T-cell (primary cell): ENCODE measurements at regions not wholly inside any gene's neighbourhood (a gene's known extent, or its start where the extent isn't known, plus 50 kb on each side); places are given as distances from the start of the nearest gene placed in this dataset.

Experiments used
- ATAC-seq, 4 experiments: fragments of 200-7000 bp in 3 of 4; fragments of 150-1000 bp in 1 of 4; cut with Tn5 transposase; replicated peaks in 1 of 4; 1 replicate in 3 of 4; 2 replicates in 1 of 4; pipeline ENCODE4 v1.10.0; 2021; ENCODE audit warnings: moderate library complexity in 3 of 4, mild to moderate bottlenecking in 2 of 4, moderate number of reproducible peaks in 1 of 4
- CTCF ChIA-PET, 2 donors: fragments of 300-600 bp; sonication (Branson Sonifier 250); formaldehyde crosslinking; loops; one replicate each; lab custom pipeline; 2022; ENCODE audit warnings: antibody characterized with exemption in 2 of 2; lab: Charles Lee
- POLR2A ChIA-PET, 2 donors: fragments of 300-600 bp; sonication (Branson Sonifier 250); formaldehyde crosslinking; loops; one replicate each; lab custom pipeline; 2022; ENCODE audit warnings: antibody characterized with exemption in 2 of 2; lab: Charles Lee
- DNase-seq, 35 experiments: peaks; one replicate each; pipeline versions ENCODE4 v3.0.0 to v3.0.0-alpha.2; 2013 to 2023
- H3K27ac ChIP-seq: one replicate; pipeline ENCODE4 v1.5.1; 2013; ENCODE audit warnings: low read length
- H3K27me3 ChIP-seq, 2 experiments: replicated peaks in 1 of 2; 1 replicate in 1 of 2; 2 replicates in 1 of 2; pipeline versions ENCODE4 v1.6.1 to v1.7.0; 2013; ENCODE audit warnings: low read length in 1 of 2, mixed read lengths in 1 of 2; ENCODE audit not compliant: control insufficient read depth in 2 of 2, insufficient read depth in 2 of 2; ENCODE audit errors: extremely low read depth in 1 of 2
- H3K36me3 ChIP-seq, 2 donors: 1 replicate in 1 of 2; 2 replicates in 1 of 2; pipeline versions ENCODE4 v1.6.1 to v1.7.0; 2013; ENCODE audit warnings: low read length in 1 of 2; ENCODE audit not compliant: control insufficient read depth in 2 of 2, insufficient read depth in 1 of 2; ENCODE audit errors: extremely low read depth in 1 of 2
- H3K4me1 ChIP-seq, 2 experiments: 1 replicate in 1 of 2; 2 replicates in 1 of 2; pipeline versions ENCODE4 v1.6.1 to v1.7.0; 2013; ENCODE audit warnings: low read length in 2 of 2, mixed read lengths in 1 of 2; ENCODE audit not compliant: insufficient read depth in 2 of 2, control insufficient read depth in 1 of 2; ENCODE audit errors: extremely low read depth in 1 of 2
- H3K4me3 ChIP-seq, 2 donors: 1 replicate in 1 of 2; 2 replicates in 1 of 2; pipeline versions ENCODE4 v1.5.1 to v1.7.0; 2013; ENCODE audit warnings: mild to moderate bottlenecking in 2 of 2, low read length in 1 of 2, moderate library complexity in 1 of 2; ENCODE audit not compliant: control insufficient read depth in 1 of 2; ENCODE audit errors: extremely low read depth in 1 of 2
- H3K9me3 ChIP-seq: 2 replicates; pipeline ENCODE4 v1.7.0; 2013
- H3K27ac Mint-ChIP-seq, 2 donors: one replicate each; pipeline ENCODE4 v1.8.0; 2020 to 2021; ENCODE audit warnings: mild to moderate bottlenecking in 2 of 2, mixed read lengths in 2 of 2
- H3K27me3 Mint-ChIP-seq, 2 donors: one replicate each; pipeline ENCODE4 v1.8.0; 2021 to 2022; ENCODE audit warnings: mixed read lengths in 2 of 2
- H3K36me3 Mint-ChIP-seq: one replicate; pipeline ENCODE4 v1.8.0; 2021; ENCODE audit warnings: mixed read lengths
- H3K4me1 Mint-ChIP-seq, 3 donors: one replicate each; pipeline ENCODE4 v1.8.0; 2020 to 2022; ENCODE audit warnings: mixed read lengths in 3 of 3, mild to moderate bottlenecking in 1 of 3
- H3K4me3 Mint-ChIP-seq, 3 donors: one replicate each; pipeline ENCODE4 v1.8.0; 2020 to 2022; ENCODE audit warnings: mild to moderate bottlenecking in 3 of 3, mixed read lengths in 3 of 3, moderate library complexity in 3 of 3
- H3K9me3 Mint-ChIP-seq, 3 donors: one replicate each; pipeline ENCODE4 v1.8.0; 2020 to 2022; ENCODE audit warnings: mixed read lengths in 3 of 3
- WGBS: methylation state at CpG from one replicate; pipeline ENCODE4 v1.1.5; 2013; ENCODE audit warnings: missing lambda C conversion rate; ENCODE audit not compliant: insufficient coverage; 5-methylcytosine and 5-hydroxymethylcytosine counted together

- ChIA-PET POLR2A (no interaction called here), CTCF (no interaction called here)
- H3K9me3 ChIP-seq, result no peaks in the 10 kb centered on the region
- H3K4me1 ChIP-seq, result no peaks in the 10 kb centered on the region
- H3K4me1 Mint-ChIP-seq, result no peaks in the 10 kb centered on the region
- no peak overlapping the region for H3K27ac Mint-ChIP-seq
- peaks cover 0 to 9% (median 0%) of the 10 kb centered on the region in 3 donors for H3K9me3 Mint-ChIP-seq
- no peak overlapping the region for H3K4me3 Mint-ChIP-seq
- ATAC-seq (no peak), DNase-seq (no peak)
- no peaks in the 10 kb centered on the region for H3K36me3 ChIP-seq
- no peaks in the 10 kb centered on the region for H3K27me3 ChIP-seq
- H3K4me3 ChIP-seq, result no peak overlapping the region
- H3K27me3 Mint-ChIP-seq, result no peaks in the 10 kb centered on the region
- WGBS, result no CpG with 5 or more reads among the region's 1 CpG
- no peaks in the 10 kb centered on the region for H3K36me3 Mint-ChIP-seq
- H3K27ac ChIP-seq, result no peak overlapping the region
These were observed 562.7 kb downstream of the MFSD1 start for GRCh38 chr3:159364511-159364910.

GRCh38 chr3:159366476-159366875, 564.6 kb downstream of the MFSD1 start:
- no peak overlapping the region for H3K27ac Mint-ChIP-seq
- Histone ChIP-seq H3K4me3 (no peak overlapping the region), H3K9me3 (no peaks in the 10 kb centered on the region), H3K36me3 (no peaks in the 10 kb centered on the region), H3K4me1 (no peaks in the 10 kb centered on the region), H3K27ac (no peak overlapping the region), H3K27me3 (no peaks in the 10 kb centered on the region)
- H3K4me1 Mint-ChIP-seq, result no peaks in the 10 kb centered on the region
- no peak overlapping the region for H3K4me3 Mint-ChIP-seq
- H3K27me3 Mint-ChIP-seq, result no peaks in the 10 kb centered on the region
- no peaks in the 10 kb centered on the region for H3K36me3 Mint-ChIP-seq
- no peak for ATAC-seq
- ChIA-PET CTCF (no interaction called here), POLR2A (no interaction called here)
- DNase-seq, result no peak
- peaks cover 3 to 4% (median 3%) of the 10 kb centered on the region in 3 donors for H3K9me3 Mint-ChIP-seq

GRCh38 chr3:159371961-159372360, 570.1 kb downstream of the MFSD1 start:
- Histone ChIP-seq H3K4me1 (no peaks in the 10 kb centered on the region), H3K27ac (no peak overlapping the region), H3K27me3 (peaks cover 0 to 2% of the 10 kb centered on the region in 2 experiments), H3K36me3 (no peaks in the 10 kb centered on the region), H3K9me3 (no peaks in the 10 kb centered on the region), H3K4me3 (no peak overlapping the region)
- DNase-seq (no peak), ATAC-seq (no peak)
- Mint-ChIP-seq H3K9me3 (peaks cover 3 to 9% (median 3%) of the 10 kb centered on the region in 3 donors), H3K4me1 (no peaks in the 10 kb centered on the region), H3K36me3 (no peaks in the 10 kb centered on the region), H3K27me3 (no peaks in the 10 kb centered on the region), H3K27ac (no peak overlapping the region), H3K4me3 (no peak overlapping the region)
- WGBS, result no CpG with 5 or more reads among the region's 1 CpG
- POLR2A ChIA-PET, result no interaction called here
- CTCF ChIA-PET, result no interaction called here

GRCh38 chr3:159378396-159379194, 576.7 kb downstream of the MFSD1 start:
- DNase-seq (no peak), ATAC-seq (no peak)
- Histone ChIP-seq H3K36me3 (no peaks in the 10 kb centered on the region), H3K4me3 (no peak overlapping the region), H3K27ac (no peak overlapping the region), H3K9me3 (no peaks in the 10 kb centered on the region), H3K4me1 (no peaks in the 10 kb centered on the region), H3K27me3 (peaks cover 0 to 2% of the 10 kb centered on the region in 2 experiments)
- H3K9me3 Mint-ChIP-seq, result peaks cover 5 to 8% (median 5%) of the 10 kb centered on the region in 3 donors
- H3K36me3 Mint-ChIP-seq, result no peaks in the 10 kb centered on the region
- H3K27ac Mint-ChIP-seq, result no peak overlapping the region
- H3K4me3 Mint-ChIP-seq, result no peak overlapping the region
- WGBS, result 0% methylated on average over 1 of the region's 4 CpGs
- no peaks in the 10 kb centered on the region for H3K27me3 Mint-ChIP-seq
- POLR2A ChIA-PET, result no interaction called here
- CTCF ChIA-PET, result no interaction called here
- H3K4me1 Mint-ChIP-seq, result no peaks in the 10 kb centered on the region

- Mint-ChIP-seq H3K27me3 (no peaks in the 10 kb centered on the region), H3K27ac (no peak overlapping the region), H3K36me3 (no peaks in the 10 kb centered on the region), H3K4me3 (no peak overlapping the region), H3K9me3 (peaks cover 5 to 10% (median 5%) of the 10 kb centered on the region in 3 donors), H3K4me1 (no peaks in the 10 kb centered on the region)
- DNase-seq, result no peak
- Histone ChIP-seq H3K4me3 (no peak overlapping the region), H3K36me3 (no peaks in the 10 kb centered on the region), H3K27ac (no peak overlapping the region), H3K27me3 (peaks cover 0 to 2% of the 10 kb centered on the region in 2 experiments), H3K4me1 (no peaks in the 10 kb centered on the region), H3K9me3 (no peaks in the 10 kb centered on the region)
- ChIA-PET CTCF (no interaction called here), POLR2A (no interaction called here)
- ATAC-seq, result no peak
- WGBS, result no CpG with 5 or more reads among the region's 4 CpGs
These were observed 579.0 kb downstream of the MFSD1 start for GRCh38 chr3:159380891-159381290.

- no peaks in the 10 kb centered on the region for H3K27me3 ChIP-seq
- ChIA-PET CTCF (no interaction called here), POLR2A (interaction anchor here in 1 of 2 donors (0.6 kb wide), 1 partner anchor 790 kb away, joined by 4 read pairs; no protein-coding TSS in a partner anchor)
- no peak for ATAC-seq
- H3K27ac Mint-ChIP-seq, result no peak overlapping the region
- H3K4me3 ChIP-seq, result no peak overlapping the region
- no peak overlapping the region for H3K27ac ChIP-seq
- H3K4me3 Mint-ChIP-seq, result no peak overlapping the region
- H3K9me3 ChIP-seq, result no peaks in the 10 kb centered on the region
- H3K9me3 Mint-ChIP-seq, result peaks cover 0 to 11% (median 0%) of the 10 kb centered on the region in 3 donors
- no peaks in the 10 kb centered on the region for H3K4me1 ChIP-seq
- WGBS, result no CpG with 5 or more reads among the region's 1 CpG
- DNase-seq, result no peak
- no peaks in the 10 kb centered on the region for H3K36me3 ChIP-seq
- no peaks in the 10 kb centered on the region for H3K36me3 Mint-ChIP-seq
- no peaks in the 10 kb centered on the region for H3K4me1 Mint-ChIP-seq
- no peaks in the 10 kb centered on the region for H3K27me3 Mint-ChIP-seq
These were observed 588.9 kb downstream of the MFSD1 start for GRCh38 chr3:159390656-159391212.
